ENCODE measurements at regions not wholly inside any gene's neighbourhood (a gene's known extent, or its start where the extent isn't known, plus 50 kb on each side); places are given as distances from the start of the nearest gene placed in this dataset.

GRCh38 chr20:51198238-51198637 lies 175.3 kb upstream of the KCNG1 start:
- H3K27me3 ChIP-seq (ENCODE audit: low read length): peaks cover 19% of the 10 kb centered on the region; the same call in 1 of the 2 replicates

GRCh38 chr20:51196991-51197651 lies 174.2 kb upstream of the KCNG1 start:
- peaks cover 8% of the 10 kb centered on the region; the same call in 1 of the 2 replicates for H3K27me3 ChIP-seq (ENCODE audit: low read length)
- no peaks in the 10 kb centered on the region for H4K20me1 ChIP-seq (ENCODE audit: low read length)
- H3K4me1 ChIP-seq (ENCODE audit: insufficient read depth, low read length): peaks cover 16% of the 10 kb centered on the region
- H3K4me3 ChIP-seq (ENCODE audit: low read length): no peak overlapping the region
- DNase-seq (no peak), ATAC-seq (no peak)
- ChIA-PET POLR2A (ENCODE audit: unreplicated experiment) (no interaction called here), CTCF (no interaction called here)
- no peaks in the 10 kb centered on the region for H3K36me3 ChIP-seq (ENCODE audit: low read depth, low read length)
- no peak overlapping the region for H3K9ac ChIP-seq (ENCODE audit: low read length)
- H3K9me3 ChIP-seq (ENCODE audit: low read length): no peaks in the 10 kb centered on the region
- H3K27ac ChIP-seq (ENCODE audit: low read length): no peak overlapping the region
- intact Hi-C loops (cut with micrococcal nuclease): no loop called here
- no peaks in the 10 kb centered on the region for H3K79me2 ChIP-seq (ENCODE audit: low read length)
- no peak overlapping the region for H2AFZ ChIP-seq (ENCODE audit: low read length)
- no peak overlapping the region for H3K4me2 ChIP-seq (ENCODE audit: low read length)
- H3K9me2 ChIP-seq (replicated peaks; ENCODE audit: low read length): no peaks in the 10 kb centered on the region
- no peaks in the 10 kb centered on the region for H3F3A ChIP-seq (ENCODE audit: low read length, unreplicated experiment)
- TF ChIP-seq EZH2 (IDR thresholded peaks at IDR 0.05; ENCODE audit: low read length, unreplicated experiment) (no peak), CTCF (conservative IDR thresholded peaks at IDR 0.05; ENCODE audit: low read depth, low read length) (no peak)
- no TSS peak for BruUV-seq (replicated peaks)

More at GRCh38 chr20:51198238-51198637, 175.3 kb upstream of the KCNG1 start:
- Histone ChIP-seq H3K36me3 (ENCODE audit: low read depth, low read length) (no peaks in the 10 kb centered on the region), H4K20me1 (ENCODE audit: low read length) (no peaks in the 10 kb centered on the region), H3K9me2 (replicated peaks; ENCODE audit: low read length) (no peaks in the 10 kb centered on the region), H3F3A (ENCODE audit: low read length, unreplicated experiment) (no peaks in the 10 kb centered on the region), H3K9ac (ENCODE audit: low read length) (no peak overlapping the region), H3K4me1 (ENCODE audit: insufficient read depth, low read length) (peaks cover 10% of the 10 kb centered on the region), H3K27ac (ENCODE audit: low read length) (no peak overlapping the region), H3K4me3 (ENCODE audit: low read length) (no peak overlapping the region), H3K9me3 (ENCODE audit: low read length) (no peaks in the 10 kb centered on the region), H2AFZ (ENCODE audit: low read length) (no peak overlapping the region; the same call in 1 of the 2 replicates), H3K79me2 (ENCODE audit: low read length) (no peaks in the 10 kb centered on the region), H3K4me2 (ENCODE audit: low read length) (no peak overlapping the region)
- no TSS peak for BruUV-seq (replicated peaks)
- TF ChIP-seq EZH2phosphoT487 (IDR thresholded peaks at IDR 0.05; ENCODE audit: borderline replicate concordance, low read length): no peak
- no peak for TF ChIP-seq CTCF (conservative IDR thresholded peaks at IDR 0.05; ENCODE audit: low read depth, low read length)
- TF ChIP-seq EZH2 (IDR thresholded peaks at IDR 0.05; ENCODE audit: low read length, unreplicated experiment): no peak
- DNase-seq (no peak), ATAC-seq (no peak)
- POLR2A ChIA-PET (ENCODE audit: unreplicated experiment): no interaction called here
- CTCF ChIA-PET: interaction anchor here (0.7 kb wide), 1 partner anchor 11 kb away, joined by 8 read pairs; no protein-coding TSS in a partner anchor
- intact Hi-C loops (cut with micrococcal nuclease): no loop called here

- ChIA-PET CTCF (no interaction called here), POLR2A (ENCODE audit: unreplicated experiment) (no interaction called here)
- no peaks in the 10 kb centered on the region for H3F3A ChIP-seq (ENCODE audit: low read length, unreplicated experiment)
- intact Hi-C loops (cut with micrococcal nuclease): no loop called here
- H3K79me2 ChIP-seq (ENCODE audit: low read length): no peaks in the 10 kb centered on the region
- TF ChIP-seq CTCF (conservative IDR thresholded peaks at IDR 0.05; ENCODE audit: low read depth, low read length) (no peak), EZH2 (IDR thresholded peaks at IDR 0.05; ENCODE audit: low read length, unreplicated experiment) (no peak), EZH2phosphoT487 (IDR thresholded peaks at IDR 0.05; ENCODE audit: borderline replicate concordance, low read length) (no peak)
- H3K27me3 ChIP-seq (ENCODE audit: low read length): no peaks in the 10 kb centered on the region
- H3K36me3 ChIP-seq (ENCODE audit: low read depth, low read length): no peaks in the 10 kb centered on the region
- H3K4me1 ChIP-seq (ENCODE audit: insufficient read depth, low read length): peaks cover 16% of the 10 kb centered on the region
- no peak overlapping the region for H3K4me2 ChIP-seq (ENCODE audit: low read length)
- no peak overlapping the region for H3K9ac ChIP-seq (ENCODE audit: low read length)
- no peaks in the 10 kb centered on the region for H4K20me1 ChIP-seq (ENCODE audit: low read length)
- ATAC-seq (no peak), DNase-seq (no peak)
- H3K27ac ChIP-seq (ENCODE audit: low read length): no peak overlapping the region
- H3K9me3 ChIP-seq (ENCODE audit: low read length): no peaks in the 10 kb centered on the region
- no TSS peak for BruUV-seq (replicated peaks)
- no peaks in the 10 kb centered on the region for H3K9me2 ChIP-seq (replicated peaks; ENCODE audit: low read length)
- no peak overlapping the region for H3K4me3 ChIP-seq (ENCODE audit: low read length)
- H2AFZ ChIP-seq (ENCODE audit: low read length): no peak overlapping the region
These were observed 173.1 kb upstream of the KCNG1 start for GRCh38 chr20:51195990-51196389.

Measured in PC-3 (cell line).